ENCODE measurements at regions not wholly inside any gene's neighbourhood (a gene's known extent, or its start where the extent isn't known, plus 50 kb on each side); places are given as distances from the start of the nearest gene placed in this dataset.

GRCh38 chr20:62545901-62546525 is 70.2 kb upstream of the GATA5 start:
- no peak for DNase-seq

- DNase-seq = no peak
Measured at GRCh38 chr20:62546606-62547005, 70.8 kb upstream of the GATA5 start.

DNA sequence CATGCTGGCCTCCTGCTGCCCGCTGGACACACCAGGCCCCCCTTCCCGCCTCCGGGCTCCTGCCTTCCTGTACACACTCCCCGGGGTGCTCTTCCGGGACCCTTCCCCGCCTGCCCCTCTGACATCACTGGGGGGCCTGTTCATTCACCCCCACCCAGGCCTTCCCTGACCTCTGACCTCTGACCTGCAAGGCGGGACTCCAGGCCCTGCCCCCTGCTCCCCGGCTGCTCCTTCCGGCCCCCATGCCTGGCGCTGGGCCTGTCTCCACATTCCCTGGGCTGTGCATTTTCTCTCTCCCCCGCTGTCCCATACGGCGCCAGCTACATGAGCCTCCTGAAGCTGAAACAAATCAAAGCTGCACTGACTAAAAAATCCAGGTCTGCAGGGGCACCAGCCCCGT is 71.6 kb upstream of the GATA5 start:
- no peak for DNase-seq

- DNase-seq = no peak
Measured at GRCh38 chr20:62548471-62548870, 72.7 kb upstream of the GATA5 start.

DNA sequence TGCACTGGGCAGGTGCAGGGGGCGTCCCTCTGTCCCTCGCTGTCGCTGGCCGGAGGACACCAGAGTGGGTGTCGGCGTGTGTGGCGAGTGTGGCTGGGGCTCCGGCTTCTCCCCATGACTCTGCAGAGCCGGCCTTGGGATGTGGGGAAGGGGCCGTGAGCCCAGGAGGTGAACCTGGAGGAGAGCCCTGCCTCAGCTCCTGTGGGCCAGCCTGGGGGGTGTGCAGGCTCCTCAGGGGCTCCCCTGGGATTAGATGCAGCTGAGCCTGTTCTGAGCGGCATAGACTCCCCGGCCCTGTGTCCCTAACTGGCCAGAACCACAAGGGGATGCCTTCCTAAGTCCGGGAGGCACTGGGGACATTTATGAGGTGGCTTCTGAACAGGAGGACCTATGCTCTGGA is 73.2 kb upstream of the GATA5 start:
- no peak for DNase-seq

DNA sequence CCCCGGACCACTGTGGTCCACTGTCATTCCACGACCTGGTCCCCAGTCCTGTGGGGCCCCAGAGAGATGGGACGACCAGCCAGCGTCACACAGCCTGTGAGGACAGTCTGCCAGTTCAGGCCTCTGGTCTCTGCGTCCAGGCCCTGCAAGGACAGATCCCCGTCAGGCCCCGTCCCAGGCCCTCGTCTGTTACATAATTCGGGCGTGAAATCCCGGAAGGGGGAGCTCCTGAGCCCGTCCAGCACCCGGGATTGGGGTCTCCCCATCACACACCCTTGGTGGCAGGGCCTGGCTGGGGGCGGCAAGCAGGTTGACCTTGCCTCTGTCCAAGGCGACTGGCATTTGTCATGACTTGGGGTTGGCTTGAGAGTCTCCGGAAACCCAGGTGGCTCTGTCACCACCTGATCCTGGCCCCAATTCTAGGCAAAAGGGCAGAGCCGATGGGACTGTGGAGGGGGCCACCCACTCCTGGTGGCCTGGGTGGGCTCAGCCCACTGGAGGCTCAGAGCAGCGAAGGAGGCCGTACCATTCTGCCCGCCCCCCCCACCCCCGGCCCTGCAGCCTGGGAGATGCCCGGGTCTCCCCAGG is 73.8 kb upstream of the GATA5 start:
- DNase-seq = no peak

- DNase-seq = no peak
Measured at GRCh38 chr20:62550087-62550632, 74.4 kb upstream of the GATA5 start.

DNA sequence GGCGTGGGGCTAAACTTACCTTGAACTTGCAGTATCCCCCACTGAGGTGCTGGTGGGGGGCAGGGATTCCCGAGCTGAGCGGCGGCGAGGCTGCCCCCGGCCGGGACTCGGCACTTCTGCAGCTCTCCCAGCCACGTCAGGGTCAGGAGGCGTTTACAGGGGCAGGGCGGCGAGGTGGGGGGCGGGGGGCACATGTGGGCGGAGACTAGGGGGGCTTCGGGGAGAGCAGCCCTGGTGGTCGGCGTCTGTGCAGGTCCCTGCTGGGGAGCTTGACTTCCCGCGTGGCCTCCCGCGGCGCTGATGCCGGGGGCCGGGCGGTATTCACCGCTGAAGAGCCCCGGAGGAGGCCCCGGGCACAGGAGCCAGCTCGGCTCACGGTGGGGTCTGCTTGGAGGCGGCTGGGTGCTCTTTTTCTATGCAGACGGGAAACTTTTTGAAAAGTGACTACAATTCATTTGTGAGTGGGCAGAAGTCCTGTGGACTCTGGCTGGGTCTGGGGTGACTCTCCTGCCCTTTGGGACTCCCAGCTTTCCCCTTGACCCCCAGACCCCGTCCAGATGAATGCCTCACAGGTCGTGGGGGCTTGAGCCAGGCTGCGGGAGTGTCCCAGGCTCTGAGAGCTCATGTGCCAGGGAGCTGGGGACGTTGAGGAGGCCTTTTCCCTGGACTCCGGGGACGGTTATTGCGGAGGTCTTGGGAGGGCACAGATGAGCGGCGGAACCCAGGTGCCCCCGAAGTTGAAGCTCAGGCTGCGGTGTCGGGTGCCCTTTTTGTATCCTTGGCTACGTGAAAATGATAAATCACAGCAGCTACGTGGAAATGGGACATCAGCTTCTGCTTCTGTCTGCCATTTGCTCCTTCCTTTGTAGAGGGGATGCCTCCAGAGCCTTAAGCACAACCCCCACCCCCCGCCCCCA is 75.9 kb upstream of the GATA5 start:
- no peak for DNase-seq

DNA sequence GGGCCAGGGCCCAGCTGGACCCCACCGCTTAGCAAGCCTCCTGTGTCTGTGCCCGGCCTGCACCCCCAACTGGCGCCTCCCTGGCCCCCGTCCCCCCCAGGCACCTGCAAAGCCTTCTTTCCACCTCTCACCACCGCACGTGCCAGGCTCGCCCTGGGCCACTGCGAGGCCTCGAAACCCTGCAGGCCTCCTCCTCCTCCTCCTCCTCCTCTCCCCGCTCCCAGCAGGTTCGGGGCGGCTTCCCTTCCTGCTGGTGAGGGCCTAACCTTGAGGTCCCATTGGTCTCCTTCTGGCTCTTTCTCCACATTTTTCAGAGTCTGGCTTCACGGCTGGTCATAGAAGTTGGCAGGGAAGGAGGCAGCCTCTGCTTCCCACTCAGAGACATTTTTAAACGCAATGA is 76.8 kb upstream of the GATA5 start:
- no peak for DNase-seq

- DNase-seq = no peak
Measured at GRCh38 chr20:62553136-62553837, 77.5 kb upstream of the GATA5 start.

DNA sequence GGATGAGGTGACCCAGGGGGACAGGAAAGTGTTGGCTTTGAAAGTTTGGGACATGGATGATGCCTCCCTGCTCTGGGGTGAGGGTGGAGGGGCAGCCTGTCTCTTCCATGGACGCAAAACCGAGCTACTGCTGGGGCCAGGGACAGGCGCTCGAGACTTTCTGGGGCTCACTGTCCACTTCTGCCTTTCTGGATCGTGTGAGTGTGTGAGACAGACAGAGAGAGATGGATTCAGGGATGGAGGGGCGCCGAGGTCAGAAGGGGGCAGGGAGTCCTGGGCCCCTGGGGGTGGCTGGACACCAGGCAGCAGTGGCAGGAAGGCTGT is 78.0 kb upstream of the GATA5 start:
- DNase-seq = no peak

DNA sequence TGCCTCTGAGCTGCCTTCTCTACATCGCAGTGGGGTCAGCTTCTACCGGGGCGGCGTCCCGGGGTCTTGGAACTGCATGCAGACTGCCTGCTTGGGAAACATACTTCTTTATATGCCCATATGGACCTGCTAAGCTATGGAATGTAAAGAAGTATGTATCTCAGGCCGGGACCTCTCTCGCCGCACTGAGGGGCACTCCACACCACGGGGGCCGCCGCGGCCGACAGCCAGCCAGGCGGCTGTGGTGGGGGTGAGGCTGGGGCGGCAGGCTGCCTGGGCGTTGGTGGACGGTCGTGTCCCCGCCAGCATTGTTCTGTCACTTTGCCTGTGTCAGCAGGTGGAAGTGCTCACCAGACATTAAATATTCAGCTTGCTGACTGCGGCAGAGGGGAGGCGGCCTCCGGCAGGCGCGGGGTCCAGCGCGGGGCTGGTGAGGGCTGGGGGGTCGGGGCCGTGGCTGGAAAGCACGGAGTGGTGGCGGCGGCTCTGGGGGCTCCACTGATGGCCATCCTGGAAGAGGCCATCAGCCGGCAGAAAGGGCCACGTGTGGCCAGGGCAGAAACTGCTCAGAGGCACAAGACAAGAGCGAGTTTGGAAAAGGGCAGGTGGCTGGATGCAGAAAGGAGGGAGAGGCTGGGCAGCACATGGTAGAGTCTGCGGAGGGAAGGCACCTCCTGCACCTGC is 78.6 kb upstream of the GATA5 start:
- DNase-seq = no peak

- DNase-seq = no peak
Measured at GRCh38 chr20:62554898-62555641, 79.3 kb upstream of the GATA5 start.

- peak; percentile 22 for DNase-seq
Measured at GRCh38 chr20:62555642-62556420, 80.0 kb upstream of the GATA5 start.

DNA sequence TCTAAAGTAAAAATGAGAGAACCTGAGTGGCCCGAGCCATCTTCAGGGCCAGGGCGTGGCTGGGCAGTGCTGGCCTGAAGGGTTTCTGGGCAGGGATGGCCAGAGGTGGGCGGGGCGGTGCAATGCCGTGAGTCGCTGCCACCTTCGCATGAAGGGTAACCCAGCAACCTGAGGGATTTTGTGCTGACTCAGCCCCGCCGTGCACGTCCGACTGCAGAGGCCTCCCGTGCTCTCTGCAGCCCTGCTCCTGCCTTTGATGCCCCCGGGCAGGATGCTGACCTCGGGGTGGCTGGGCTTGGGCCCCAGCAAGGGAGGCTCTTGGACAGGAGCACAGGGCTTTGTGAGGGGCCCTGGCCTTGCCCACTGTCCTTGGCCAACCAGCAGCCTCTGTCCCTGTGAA is 81.7 kb upstream of the GATA5 start:
- peak; percentile 10 for DNase-seq

- no peak for DNase-seq
Measured at GRCh38 chr20:62557999-62558408, 82.2 kb upstream of the GATA5 start.

GRCh38 chr20:62558779-62559178 is 83.0 kb upstream of the GATA5 start:
- no peak for DNase-seq

GRCh38 chr20:62560162-62560561 is 82.1 kb upstream of the SLCO4A1 start:
- no peak for DNase-seq

GRCh38 chr20:62561182-62561581 is 81.1 kb upstream of the SLCO4A1 start:
- DNase-seq = no peak

GRCh38 chr20:62561948-62562347 is 80.4 kb upstream of the SLCO4A1 start:
- DNase-seq = no peak

DNA sequence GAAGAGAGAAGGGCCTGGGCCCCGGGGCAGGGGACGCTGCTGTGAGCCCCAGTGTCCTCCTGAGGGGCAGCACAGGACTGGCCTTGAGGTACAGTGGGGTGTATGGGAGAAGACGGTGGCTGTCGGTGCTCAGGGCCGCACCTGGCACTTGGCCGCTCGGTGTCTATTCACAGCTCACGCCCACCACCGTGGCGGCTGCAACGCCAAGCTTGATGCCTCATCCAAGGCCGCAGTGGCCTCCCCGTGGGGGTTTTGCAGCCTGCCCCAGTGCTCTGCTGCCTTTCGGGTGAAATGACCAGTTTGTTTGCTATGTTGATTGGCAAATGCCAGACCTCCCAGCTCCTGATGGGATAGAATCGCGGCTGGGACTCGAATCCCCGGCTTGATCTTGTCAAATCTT is 79.5 kb upstream of the SLCO4A1 start:
- DNase-seq = no peak
